RWPE1 (cell line): ENCODE measurements at regions not wholly inside any gene's neighbourhood (a gene's known extent, or its start where the extent isn't known, plus 50 kb on each side); places are given as distances from the start of the nearest gene placed in this dataset.

Experiments used
- CTCF ChIA-PET: fragments of 350-600 bp; sonication (Branson Sonifier 250); formaldehyde crosslinking; extraction: SDS; loops from one replicate; lab custom pipeline; 2021; lab: Yijun Ruan, JAX
- POLR2A ChIA-PET: fragments of 400-600 bp; formaldehyde crosslinking; extraction: SDS; loops from one replicate; lab custom pipeline; 2020; ENCODE audit warnings: antibody characterized with exemption; ENCODE audit not compliant: low non-redundant PET; lab: Yijun Ruan, JAX
- DNase-seq: peaks from one replicate; pipeline ENCODE4 v3.0.0; 2012; ENCODE audit warnings: low spot score
- H3K27ac ChIP-seq: fragments of 450-650 bp; 2 replicates; pipeline ENCODE4 v1.5.1; 2017
- TF ChIP-seq, protein P1 (sequence below): fragments of 450-650 bp; conservative IDR thresholded peaks from 2 replicates; pipeline ENCODE4 v1.5.1; 2017; ENCODE audit warnings: low read depth, mild to moderate bottlenecking

DNA sequence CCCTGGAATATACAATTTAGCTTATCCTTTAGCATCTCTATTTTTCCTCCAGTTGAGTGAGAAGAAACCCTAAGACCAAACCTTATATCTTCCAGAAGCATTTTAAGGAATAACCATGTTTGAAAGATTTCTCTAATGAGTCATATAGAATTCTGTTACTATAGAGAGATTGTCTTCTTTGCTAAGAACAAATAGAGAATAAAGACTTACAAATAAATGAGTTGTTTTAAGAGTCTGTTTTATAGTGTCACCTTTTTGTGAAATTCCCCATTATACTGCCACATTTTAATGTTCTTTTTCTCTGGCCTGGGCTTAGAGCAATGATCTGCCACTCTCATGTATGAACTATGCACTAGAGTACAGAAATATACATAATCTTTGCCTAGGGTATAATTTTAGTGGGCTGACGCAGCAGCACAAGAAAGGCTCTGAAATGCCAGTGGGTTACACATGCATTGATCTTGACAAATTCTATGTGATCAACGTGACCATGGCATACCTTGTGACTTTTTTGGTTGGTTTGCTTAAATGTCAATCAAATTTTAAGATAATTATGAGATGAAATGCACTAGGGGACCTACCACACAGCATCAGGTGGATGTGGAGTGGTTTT is 145.1 kb upstream of the MKLN1 start:
- no peak overlapping the region for H3K27ac ChIP-seq
- no peak for DNase-seq
- CTCF ChIA-PET, result interaction anchor here (0.6 kb wide), 1 partner anchor 25 kb away, joined by 5 read pairs; no protein-coding TSS in a partner anchor
- TF ChIP-seq, protein P1, sequence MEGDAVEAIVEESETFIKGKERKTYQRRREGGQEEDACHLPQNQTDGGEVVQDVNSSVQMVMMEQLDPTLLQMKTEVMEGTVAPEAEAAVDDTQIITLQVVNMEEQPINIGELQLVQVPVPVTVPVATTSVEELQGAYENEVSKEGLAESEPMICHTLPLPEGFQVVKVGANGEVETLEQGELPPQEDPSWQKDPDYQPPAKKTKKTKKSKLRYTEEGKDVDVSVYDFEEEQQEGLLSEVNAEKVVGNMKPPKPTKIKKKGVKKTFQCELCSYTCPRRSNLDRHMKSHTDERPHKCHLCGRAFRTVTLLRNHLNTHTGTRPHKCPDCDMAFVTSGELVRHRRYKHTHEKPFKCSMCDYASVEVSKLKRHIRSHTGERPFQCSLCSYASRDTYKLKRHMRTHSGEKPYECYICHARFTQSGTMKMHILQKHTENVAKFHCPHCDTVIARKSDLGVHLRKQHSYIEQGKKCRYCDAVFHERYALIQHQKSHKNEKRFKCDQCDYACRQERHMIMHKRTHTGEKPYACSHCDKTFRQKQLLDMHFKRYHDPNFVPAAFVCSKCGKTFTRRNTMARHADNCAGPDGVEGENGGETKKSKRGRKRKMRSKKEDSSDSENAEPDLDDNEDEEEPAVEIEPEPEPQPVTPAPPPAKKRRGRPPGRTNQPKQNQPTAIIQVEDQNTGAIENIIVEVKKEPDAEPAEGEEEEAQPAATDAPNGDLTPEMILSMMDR, result no peak
- POLR2A ChIA-PET, result no interaction called here

DNA sequence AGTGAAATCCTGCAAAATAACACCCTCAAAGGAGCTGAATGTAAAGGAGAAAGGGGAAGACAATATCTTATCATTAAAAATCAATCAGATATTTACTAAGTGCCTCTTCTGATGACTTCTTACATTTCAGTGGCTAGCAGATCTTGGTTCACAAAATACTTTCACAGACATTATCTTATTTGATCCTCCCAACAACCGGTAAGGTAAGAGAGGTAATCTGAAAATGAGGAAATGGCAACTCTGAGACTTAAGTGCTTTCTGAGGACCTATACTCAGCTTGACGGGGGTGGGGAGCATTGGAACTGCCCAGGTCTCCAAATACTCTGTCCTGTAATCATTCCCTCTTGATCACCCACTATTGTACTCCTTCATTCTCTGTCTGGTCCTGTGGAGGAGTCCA is 144.6 kb upstream of the MKLN1 start:
- no peak for DNase-seq
- ChIA-PET CTCF (interaction anchor here (0.6 kb wide), 1 partner anchor 25 kb away, joined by 5 read pairs; no protein-coding TSS in a partner anchor), POLR2A (no interaction called here)
- no peak overlapping the region for H3K27ac ChIP-seq
- TF ChIP-seq, protein P1, result no peak

DNA sequence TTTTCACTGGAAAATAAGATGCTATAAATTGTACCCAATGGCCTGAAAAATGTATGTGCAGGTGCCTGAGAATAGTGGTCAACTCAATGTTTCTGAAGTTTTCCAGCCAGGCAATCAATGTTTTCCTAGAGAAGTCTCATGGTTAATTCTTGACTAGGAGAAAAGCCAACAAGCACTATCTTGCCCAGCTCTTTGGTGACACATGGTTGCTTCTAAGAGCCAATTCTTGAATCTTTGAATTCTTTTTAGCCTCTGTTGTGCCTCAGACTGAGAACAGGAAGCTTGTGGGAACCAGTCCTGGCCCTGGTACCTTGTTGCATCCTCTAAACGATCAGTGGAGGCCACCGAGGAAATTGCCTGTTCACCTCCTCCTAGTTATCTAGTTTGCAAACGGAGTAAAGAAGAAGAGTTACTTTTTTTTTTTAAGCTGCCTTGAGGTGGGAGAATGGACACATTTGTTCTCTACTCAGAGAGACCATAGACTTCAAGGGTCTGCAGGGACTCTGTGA is 144.0 kb upstream of the MKLN1 start:
- H3K27ac ChIP-seq, result no peak overlapping the region
- POLR2A ChIA-PET, result no interaction called here
- CTCF ChIA-PET, result no interaction called here
- TF ChIP-seq, protein P1, result no peak
- no peak for DNase-seq

DNA sequence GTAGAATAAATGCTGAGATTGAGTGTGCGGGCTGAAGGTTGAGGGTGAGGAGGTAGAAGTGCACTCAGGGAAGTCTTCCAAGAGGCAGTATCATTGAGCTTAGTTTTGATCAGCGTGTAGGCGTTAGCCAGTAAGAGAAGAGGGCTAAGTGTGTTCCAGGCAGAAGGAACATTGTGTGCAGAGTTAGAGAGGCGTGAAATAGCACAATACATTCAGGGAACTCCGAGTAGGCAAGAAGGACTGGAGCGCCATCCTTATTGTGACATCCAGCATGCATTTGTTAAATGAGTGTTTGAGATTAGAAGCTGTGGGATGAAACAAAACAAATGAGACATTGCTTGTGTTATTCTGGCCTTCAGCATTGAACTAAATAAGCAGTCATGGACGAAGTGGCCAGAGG is 140.9 kb upstream of the MKLN1 start:
- ChIA-PET POLR2A (no interaction called here), CTCF (no interaction called here)
- H3K27ac ChIP-seq, result no peak overlapping the region
- no peak for DNase-seq
- TF ChIP-seq, protein P1, result no peak

DNA sequence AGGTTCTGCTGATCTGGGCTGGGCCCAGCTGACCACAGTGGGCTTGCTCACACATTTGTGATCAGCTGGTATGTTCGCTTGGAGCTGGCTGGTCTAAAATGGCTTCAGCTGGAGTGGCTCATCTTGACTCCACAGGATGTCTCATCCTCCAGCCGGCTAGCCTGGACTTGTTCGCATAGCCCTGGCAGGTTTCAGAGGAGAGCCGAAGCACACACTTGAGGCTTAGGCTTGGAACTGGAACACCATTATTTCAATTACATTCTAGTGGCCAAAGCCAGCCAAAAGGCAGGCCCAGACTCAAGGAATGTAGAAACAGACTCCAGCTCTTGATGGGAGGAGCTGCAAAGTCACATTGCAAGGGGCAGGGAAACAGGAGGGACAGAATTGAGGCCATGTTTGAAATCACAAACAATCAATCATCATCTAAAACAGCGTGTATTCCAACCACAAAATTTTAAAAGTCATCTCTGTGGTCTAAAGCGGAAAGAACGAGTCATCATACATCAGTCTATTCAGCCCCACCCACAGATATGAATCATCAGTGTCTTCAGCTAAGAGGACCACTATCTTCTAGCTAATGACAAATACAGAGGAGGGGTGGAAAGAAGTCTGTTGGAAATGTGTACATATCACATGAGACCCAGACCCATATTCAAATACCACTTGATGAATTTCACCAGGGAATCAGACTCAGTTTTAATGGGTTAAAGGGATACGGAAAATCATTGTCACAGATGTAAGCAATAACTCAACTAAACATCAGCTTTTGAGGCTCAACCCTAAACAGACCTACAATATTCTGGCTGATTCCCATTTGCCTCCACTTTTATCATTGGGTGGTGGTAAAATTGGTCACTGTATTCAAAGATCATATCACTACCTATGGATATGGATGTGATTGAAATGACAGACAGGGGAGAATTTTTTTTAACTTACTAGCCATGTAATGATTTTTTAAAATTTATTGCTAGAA is 139.0 kb upstream of the MKLN1 start:
- TF ChIP-seq, protein P1, result no peak
- peak; percentile 85 for DNase-seq
- H3K27ac ChIP-seq, result peak overlapping the region; percentile 92
- POLR2A ChIA-PET, result no interaction called here
- CTCF ChIA-PET, result no interaction called here

DNA sequence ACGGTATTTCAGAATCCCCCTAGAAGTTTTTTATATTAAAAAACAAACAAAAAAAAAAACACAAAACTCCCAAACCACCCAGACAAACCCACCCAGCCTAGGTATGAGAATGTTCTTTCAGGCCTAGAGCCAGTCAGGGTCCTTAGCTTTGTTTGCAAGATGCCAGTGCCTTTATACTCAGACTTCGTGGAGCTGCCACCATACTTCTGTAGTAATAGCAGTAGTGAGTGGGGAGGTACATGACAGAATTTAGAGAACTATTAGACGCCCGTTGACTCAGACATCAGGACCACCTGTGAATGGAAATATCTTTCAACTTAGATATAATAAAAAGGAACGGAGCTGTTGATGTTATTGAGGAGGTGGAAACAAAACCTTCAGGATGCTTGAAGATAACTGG is 138.2 kb upstream of the MKLN1 start:
- ChIA-PET POLR2A (no interaction called here), CTCF (no interaction called here)
- no peak for DNase-seq
- TF ChIP-seq, protein P1, result no peak
- no peak overlapping the region for H3K27ac ChIP-seq
